ENCODE measurements at regions not wholly inside any gene's neighbourhood (a gene's known extent, or its start where the extent isn't known, plus 50 kb on each side); places are given as distances from the start of the nearest gene placed in this dataset.
A peak's percentile ranks its signal among the peaks of the same experiment; 100 is the strongest.

GRCh38 chr13:72218966-72219365, 352.0 kb upstream of the DACH1 start:
- no peaks in the 10 kb centered on the region for H3K4me1 ChIP-seq (ENCODE audit: insufficient read depth, poor library complexity, severe bottlenecking)
- no peak for TF ChIP-seq CTCF (IDR thresholded peaks at IDR 0.05; ENCODE audit: poor library complexity, severe bottlenecking)
- DNase-seq (ENCODE audit: low spot score) = no peak
- H3K36me3 ChIP-seq (ENCODE audit: low read depth) = no peaks in the 10 kb centered on the region
- H3K4me3 ChIP-seq (ENCODE audit: severe bottlenecking) = no peak overlapping the region
- H3K27me3 ChIP-seq (ENCODE audit: insufficient read depth, poor library complexity, severe bottlenecking) = no peaks in the 10 kb centered on the region
- H3K9me3 ChIP-seq (ENCODE audit: severe bottlenecking) = no peaks in the 10 kb centered on the region
- no peak overlapping the region for H3K27ac ChIP-seq (ENCODE audit: poor library complexity, severe bottlenecking)
- no peak for ATAC-seq (ENCODE audit: low read depth)

- H3K4me1 ChIP-seq (ENCODE audit: insufficient read depth, poor library complexity, severe bottlenecking) = no peaks in the 10 kb centered on the region
- H3K27ac ChIP-seq (ENCODE audit: poor library complexity, severe bottlenecking) = no peak overlapping the region
- no peak for DNase-seq (ENCODE audit: low spot score)
- H3K9me3 ChIP-seq (ENCODE audit: severe bottlenecking) = no peaks in the 10 kb centered on the region
- no peak for ATAC-seq (ENCODE audit: low read depth)
- H3K27me3 ChIP-seq (ENCODE audit: insufficient read depth, poor library complexity, severe bottlenecking) = no peaks in the 10 kb centered on the region
- H3K36me3 ChIP-seq (ENCODE audit: low read depth) = no peaks in the 10 kb centered on the region
- no peak for TF ChIP-seq CTCF (IDR thresholded peaks at IDR 0.05; ENCODE audit: poor library complexity, severe bottlenecking)
- H3K4me3 ChIP-seq (ENCODE audit: severe bottlenecking) = no peak overlapping the region
These were observed 350.1 kb upstream of the DACH1 start for GRCh38 chr13:72217142-72217541.

GRCh38 chr13:72208112-72208645, 341.2 kb upstream of the DACH1 start:
- no peaks in the 10 kb centered on the region for H3K9me3 ChIP-seq (ENCODE audit: severe bottlenecking)
- no peak for TF ChIP-seq CTCF (IDR thresholded peaks at IDR 0.05; ENCODE audit: poor library complexity, severe bottlenecking)
- DNase-seq (ENCODE audit: low spot score) (no peak), ATAC-seq (ENCODE audit: low read depth) (no peak)
- no peak overlapping the region for H3K4me3 ChIP-seq (ENCODE audit: severe bottlenecking)
- H3K36me3 ChIP-seq (ENCODE audit: low read depth) = no peaks in the 10 kb centered on the region
- H3K4me1 ChIP-seq (ENCODE audit: insufficient read depth, poor library complexity, severe bottlenecking) = no peaks in the 10 kb centered on the region
- H3K27ac ChIP-seq (ENCODE audit: poor library complexity, severe bottlenecking) = no peak overlapping the region
- H3K27me3 ChIP-seq (ENCODE audit: insufficient read depth, poor library complexity, severe bottlenecking) = no peaks in the 10 kb centered on the region

- no peaks in the 10 kb centered on the region for H3K4me1 ChIP-seq (ENCODE audit: insufficient read depth, poor library complexity, severe bottlenecking)
- H3K36me3 ChIP-seq (ENCODE audit: low read depth) = no peaks in the 10 kb centered on the region
- no peak overlapping the region for H3K4me3 ChIP-seq (ENCODE audit: severe bottlenecking)
- DNase-seq (ENCODE audit: low spot score) (no peak), ATAC-seq (ENCODE audit: low read depth) (no peak)
- H3K27me3 ChIP-seq (ENCODE audit: insufficient read depth, poor library complexity, severe bottlenecking) = no peaks in the 10 kb centered on the region
- TF ChIP-seq CTCF (IDR thresholded peaks at IDR 0.05; ENCODE audit: poor library complexity, severe bottlenecking) = no peak
- no peak overlapping the region for H3K27ac ChIP-seq (ENCODE audit: poor library complexity, severe bottlenecking)
- H3K9me3 ChIP-seq (ENCODE audit: severe bottlenecking) = no peaks in the 10 kb centered on the region
These were observed 338.8 kb upstream of the DACH1 start for GRCh38 chr13:72205773-72206172.

- Histone ChIP-seq H3K9me3 (ENCODE audit: severe bottlenecking) (no peaks in the 10 kb centered on the region), H3K27ac (ENCODE audit: poor library complexity, severe bottlenecking) (no peak overlapping the region), H3K4me3 (ENCODE audit: severe bottlenecking) (no peak overlapping the region), H3K36me3 (ENCODE audit: low read depth) (no peaks in the 10 kb centered on the region), H3K4me1 (ENCODE audit: insufficient read depth, poor library complexity, severe bottlenecking) (no peaks in the 10 kb centered on the region), H3K27me3 (ENCODE audit: insufficient read depth, poor library complexity, severe bottlenecking) (no peaks in the 10 kb centered on the region)
- DNase-seq (ENCODE audit: low spot score) = no peak
- peak; percentile 36; the same call in 1 of the 3 replicates for ATAC-seq (ENCODE audit: low read depth)
- TF ChIP-seq CTCF (IDR thresholded peaks at IDR 0.05; ENCODE audit: poor library complexity, severe bottlenecking) = no peak
These were observed 337.3 kb upstream of the DACH1 start for GRCh38 chr13:72204291-72204690.
